IMR-90 (cell line): ENCODE measurements at regions not wholly inside any gene's neighbourhood (a gene's known extent, or its start where the extent isn't known, plus 50 kb on each side); places are given as distances from the start of the nearest gene placed in this dataset.

Source experiments
- ATAC-seq: fragments of 200-7000 bp; cut with Tn5 transposase; 2 replicates; pipeline ENCODE4 v1.9.1; 2020; ENCODE audit warnings: low read depth, mild to moderate bottlenecking, moderate library complexity
- BruUV-seq: library from RNA; stranded (reverse); fragments of 400-500 nt; replicated peaks from 2 replicates; lab custom pipeline; 2021; lab: Mats Ljungman, UMichigan
- CTCF ChIA-PET: fragments of 300-600 bp; formaldehyde crosslinking; extraction: SDS; loops from one replicate; lab custom pipeline; 2021; ENCODE audit warnings: antibody characterized with exemption; lab: Yijun Ruan, JAX
- POLR2A ChIA-PET: fragments of 300-600 bp; sonication (Branson Sonifier 250); formaldehyde crosslinking; loops from one replicate; lab custom pipeline; 2022; ENCODE audit warnings: antibody characterized with exemption; ENCODE audit not compliant: unreplicated experiment; lab: Charles Lee
- DNase-seq: peaks from one replicate; pipeline ENCODE4 v3.0.0; 2013
- H2AFZ ChIP-seq: replicated peaks from 2 replicates; pipeline ENCODE3; 2013; ENCODE audit warnings: low read length, mild to moderate bottlenecking; ENCODE audit not compliant: poor library complexity
- H2AK5ac ChIP-seq: 2 replicates; pipeline ENCODE4 v1.6.1; 2013; ENCODE audit warnings: low read depth, low read length, inconsistent platforms
- H2AK9ac ChIP-seq: replicated peaks from 2 replicates; pipeline ENCODE3; 2013; ENCODE audit warnings: mild to moderate bottlenecking, low read depth, low read length, moderate library complexity; ENCODE audit not compliant: poor library complexity
- H2BK120ac ChIP-seq: 2 replicates; pipeline ENCODE4 v1.6.1; 2013; ENCODE audit warnings: low read depth, low read length, inconsistent platforms
- H2BK15ac ChIP-seq: 3 replicates; pipeline ENCODE4 v1.6.1; 2013; ENCODE audit warnings: low read depth, low read length, inconsistent platforms
- H2BK20ac ChIP-seq: 2 replicates; pipeline ENCODE4 v1.6.1; 2013; ENCODE audit warnings: low read depth, mild to moderate bottlenecking, inconsistent platforms, low read length, moderate library complexity
- H2BK5ac ChIP-seq: 2 replicates; pipeline ENCODE4 v1.6.1; 2013; ENCODE audit warnings: mild to moderate bottlenecking, low read depth, low read length, inconsistent platforms; ENCODE audit not compliant: poor library complexity, severe bottlenecking
- H3K14ac ChIP-seq: replicated peaks from 2 replicates; pipeline ENCODE4 v1.6.1; 2013; ENCODE audit warnings: low read depth, low read length, inconsistent platforms
- H3K18ac ChIP-seq: 2 replicates; pipeline ENCODE4 v1.6.1; 2013; ENCODE audit warnings: low read depth, low read length, control low read depth
- H3K23ac ChIP-seq: 2 replicates; pipeline ENCODE4 v1.6.1; 2013; ENCODE audit warnings: low read depth, low read length, inconsistent platforms
- H3K27ac ChIP-seq: 2 replicates; pipeline ENCODE4 v1.5.1; 2013; ENCODE audit warnings: mild to moderate bottlenecking, control low read depth, low read length; ENCODE audit not compliant: insufficient read depth
- H3K27me3 ChIP-seq: 2 replicates; pipeline ENCODE4 v1.6.1; 2013; ENCODE audit warnings: low read length; ENCODE audit not compliant: control insufficient read depth, insufficient read depth
- H3K36me3 ChIP-seq: 2 replicates; pipeline ENCODE4 v1.6.1; 2013; ENCODE audit warnings: low read length, mixed read lengths; ENCODE audit not compliant: control insufficient read depth, insufficient read depth
- H3K4ac ChIP-seq: 2 replicates; pipeline ENCODE4 v1.6.1; 2013; ENCODE audit warnings: low read depth, low read length, inconsistent platforms
- H3K4me1 ChIP-seq: 2 replicates; pipeline ENCODE4 v1.6.1; 2013; ENCODE audit warnings: low read length, mixed read lengths; ENCODE audit not compliant: control insufficient read depth, insufficient read depth
- H3K4me2 ChIP-seq: 2 replicates; pipeline ENCODE4 v1.6.1; 2013; ENCODE audit warnings: low read depth, mild to moderate bottlenecking, control low read depth, low read length, moderate library complexity
- H3K4me3 ChIP-seq: 2 replicates; pipeline ENCODE4 v1.5.1; 2013; ENCODE audit warnings: low read depth, mild to moderate bottlenecking, control low read depth, low read length, moderate library complexity; ENCODE audit not compliant: insufficient read depth
- H3K56ac ChIP-seq: 2 replicates; pipeline ENCODE4 v1.6.1; 2013; ENCODE audit warnings: low read length, inconsistent platforms; ENCODE audit not compliant: insufficient read depth; ENCODE audit errors: extremely low read depth
- H3K79me1 ChIP-seq, 2 experiments: 2 replicates each; pipeline ENCODE4 v1.6.1; 2013; ENCODE audit warnings: low read length in 2 of 2, inconsistent platforms in 1 of 2, low read depth in 1 of 2
- H3K9ac ChIP-seq: 2 replicates; pipeline ENCODE4 v1.6.1; 2013; ENCODE audit warnings: low read depth, low read length, control low read depth
- H3K9me1 ChIP-seq: 2 replicates; pipeline ENCODE4 v1.6.1; 2013; ENCODE audit warnings: low read length, inconsistent platforms; ENCODE audit not compliant: insufficient read depth
- H3K9me3 ChIP-seq: 2 replicates; pipeline ENCODE4 v1.6.1; 2013; ENCODE audit warnings: low read length; ENCODE audit not compliant: control insufficient read depth, insufficient read depth
- H4K20me1 ChIP-seq: 2 replicates; pipeline ENCODE4 v1.6.1; 2013; ENCODE audit warnings: low read length, inconsistent platforms; ENCODE audit not compliant: insufficient read depth
- H4K5ac ChIP-seq: 2 replicates; pipeline ENCODE4 v1.6.1; 2013; ENCODE audit warnings: mild to moderate bottlenecking, low read depth, low read length, control low read depth
- H4K8ac ChIP-seq, 2 experiments: 2 replicates each; pipeline ENCODE4 v1.6.1; 2013; ENCODE audit warnings: low read depth in 2 of 2, low read length in 2 of 2, control low read depth in 1 of 2, inconsistent platforms in 1 of 2
- H4K91ac ChIP-seq: 2 replicates; pipeline ENCODE4 v1.6.1; 2013; ENCODE audit warnings: low read depth, low read length, inconsistent platforms; ENCODE audit not compliant: insufficient read depth
- CHD1 ChIP-seq: IDR thresholded peaks from 2 replicates; pipeline ENCODE4 v1.6.1; 2012; ENCODE audit warnings: low read depth, low read length, improper control_type of control experiment
- CTCF ChIP-seq: conservative IDR thresholded peaks from 2 replicates; pipeline ENCODE4 v1.5.1; 2012; ENCODE audit warnings: mild to moderate bottlenecking, low read depth, low read length, improper control_type of control experiment
- MAZ ChIP-seq: IDR thresholded peaks from 2 replicates; pipeline ENCODE4 v1.6.1; 2012; ENCODE audit warnings: low read depth, mild to moderate bottlenecking, low read length, improper control_type of control experiment, moderate library complexity, borderline replicate concordance
- MXI1 ChIP-seq: IDR thresholded peaks from 2 replicates; pipeline ENCODE4 v1.6.1; 2012; ENCODE audit warnings: low read depth, mild to moderate bottlenecking, low read length, moderate library complexity, borderline replicate concordance
- NFE2L2 ChIP-seq: fragments of 150-350 bp; IDR thresholded peaks from 2 replicates; pipeline ENCODE4 v1.6.1; 2016; ENCODE audit warnings: low read depth, mild to moderate bottlenecking, low read length
- RAD21 ChIP-seq: IDR thresholded peaks from 2 replicates; pipeline ENCODE4 v1.6.1; 2012; ENCODE audit warnings: low read length, improper control_type of control experiment
- RCOR1 ChIP-seq: IDR thresholded peaks from 2 replicates; pipeline ENCODE4 v1.6.1; 2012; ENCODE audit warnings: mild to moderate bottlenecking, low read length, improper control_type of control experiment; ENCODE audit not compliant: insufficient replicate concordance
- WGBS, 2 experiments: methylation state at CpG; one replicate each; pipeline versions ENCODE4 v1.1.5 to v1.1.7; 2013; ENCODE audit warnings: missing lambda C conversion rate in 2 of 2; ENCODE audit not compliant: insufficient read length in 1 of 2; ENCODE audit errors: extremely low coverage in 2 of 2; 5-methylcytosine and 5-hydroxymethylcytosine counted together
- dilution Hi-C: fragments of 300-500 bp; cut with HindIII; formaldehyde crosslinking; loops from one replicate; pipeline ENCODE4 v1.14.3; 2018; ENCODE audit warnings: low sequenced_read_pairs; ENCODE audit not compliant: unreplicated experiment
- in situ Hi-C: fragments of 300-500 bp; cut with MboI; formaldehyde crosslinking; loops from 3 replicates; pipeline ENCODE4 v1.14.3; 2019; ENCODE audit warnings: low sequenced_read_pairs, inconsistent platforms, mixed read lengths
- intact Hi-C: fragments of 100-400 bp; cut with micrococcal nuclease; formaldehyde crosslinking; loops from 2 replicates; pipeline ENCODE4 v1.10.0; 2022

- no peak overlapping the region for H3K14ac ChIP-seq
- H2BK120ac ChIP-seq = no peak overlapping the region
- H3K36me3 ChIP-seq = no peaks in the 10 kb centered on the region
- no peak overlapping the region for H3K56ac ChIP-seq
- H3K4me3 ChIP-seq = no peak overlapping the region
- H3K27me3 ChIP-seq = no peaks in the 10 kb centered on the region
- DNase-seq = no peak
- H3K9me3 ChIP-seq = no peaks in the 10 kb centered on the region
- H2AFZ ChIP-seq = no peak overlapping the region
- no peak overlapping the region for H2AK5ac ChIP-seq
- H2AK9ac ChIP-seq = no peak overlapping the region
- no peak overlapping the region for H3K23ac ChIP-seq
- POLR2A ChIA-PET = no interaction called here
- no peak overlapping the region for H2BK5ac ChIP-seq
- WGBS, 2 experiments = no CpG with 5 or more reads among the region's 1 CpG
- CTCF ChIA-PET = no interaction called here
- peak; percentile 49; the same call in 1 of the 2 replicates for ATAC-seq
- BruUV-seq = no TSS peak
- no peak overlapping the region for H4K5ac ChIP-seq
- intact Hi-C loops (no loop called here), dilution Hi-C loops (no loop called here), in situ Hi-C loops (no loop called here)
- no peak overlapping the region for H3K4ac ChIP-seq
- H3K9me1 ChIP-seq = no peaks in the 10 kb centered on the region
- H3K27ac ChIP-seq = no peak overlapping the region
- no peak overlapping the region for H3K9ac ChIP-seq
- H4K8ac ChIP-seq = no peak overlapping the region
- H2BK15ac ChIP-seq = no peak overlapping the region
- H3K4me1 ChIP-seq = no peaks in the 10 kb centered on the region
- H3K18ac ChIP-seq = no peak overlapping the region
- no peak overlapping the region for H2BK20ac ChIP-seq
- H4K91ac ChIP-seq = no peak overlapping the region
- TF ChIP-seq CHD1 = no peak
- TF ChIP-seq MXI1 = no peak
- no peak for TF ChIP-seq MAZ
- no peak for TF ChIP-seq RCOR1
- TF ChIP-seq NFE2L2 = no peak
- no peak for TF ChIP-seq CTCF
- no peak for TF ChIP-seq RAD21
- no peak overlapping the region for H3K4me2 ChIP-seq
- H4K20me1 ChIP-seq = no peaks in the 10 kb centered on the region
- no peaks in the 10 kb centered on the region for H3K79me1 ChIP-seq
Observed at GRCh38 chr2:145728511-145728910, 1208.6 kb upstream of the ZEB2 start.
